ENCODE measurements at regions not wholly inside any gene's neighbourhood (a gene's known extent, or its start where the extent isn't known, plus 50 kb on each side); places are given as distances from the start of the nearest gene placed in this dataset.

GRCh38 chr6:104617591-104617990 is 242.1 kb downstream of the HACE1 start:
- DNase-seq (ENCODE audit: low spot score), result no peak

DNA sequence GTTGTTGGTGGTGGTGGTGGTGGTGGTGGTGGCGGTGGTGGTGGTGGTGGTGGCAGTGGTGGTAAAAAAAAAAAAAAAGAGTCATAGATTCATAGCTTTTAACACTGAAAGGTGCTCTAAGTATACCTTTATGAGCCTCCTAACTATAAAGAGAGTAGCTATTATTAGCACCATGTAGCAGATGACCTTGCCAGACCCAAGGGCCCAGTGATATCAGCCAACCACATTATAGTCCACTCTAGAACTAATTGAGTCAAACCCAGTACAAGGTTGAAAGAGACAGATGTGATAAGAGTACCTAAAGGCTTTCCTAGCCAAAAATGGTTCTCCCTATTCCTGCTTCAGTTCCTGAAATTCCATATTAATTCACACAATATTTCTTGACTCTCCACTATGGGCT is 245.3 kb downstream of the HACE1 start:
- DNase-seq (ENCODE audit: low spot score), result no peak

GRCh38 chr6:104613416-104614001 is 246.2 kb downstream of the HACE1 start:
- DNase-seq (ENCODE audit: low spot score), result no peak

DNA sequence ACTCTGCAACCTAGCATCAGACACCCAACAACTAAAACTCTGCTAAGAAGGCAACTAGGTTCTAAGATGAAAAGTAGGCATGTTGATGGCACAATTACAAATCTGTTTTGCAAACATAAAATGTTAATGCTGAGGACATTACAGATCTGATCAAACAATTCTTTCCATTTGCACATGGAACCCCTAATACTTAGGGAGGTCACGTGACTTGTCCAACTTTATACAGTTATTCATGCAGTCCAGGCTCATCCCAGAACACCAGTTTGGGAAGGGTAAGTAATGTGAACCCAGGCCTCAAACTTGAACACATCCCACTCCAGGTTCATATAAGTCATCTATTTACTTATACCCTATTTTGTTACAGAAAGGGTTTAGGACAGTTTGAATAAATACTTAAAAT is 247.2 kb downstream of the HACE1 start:
- DNase-seq (ENCODE audit: low spot score), result no peak

DNA sequence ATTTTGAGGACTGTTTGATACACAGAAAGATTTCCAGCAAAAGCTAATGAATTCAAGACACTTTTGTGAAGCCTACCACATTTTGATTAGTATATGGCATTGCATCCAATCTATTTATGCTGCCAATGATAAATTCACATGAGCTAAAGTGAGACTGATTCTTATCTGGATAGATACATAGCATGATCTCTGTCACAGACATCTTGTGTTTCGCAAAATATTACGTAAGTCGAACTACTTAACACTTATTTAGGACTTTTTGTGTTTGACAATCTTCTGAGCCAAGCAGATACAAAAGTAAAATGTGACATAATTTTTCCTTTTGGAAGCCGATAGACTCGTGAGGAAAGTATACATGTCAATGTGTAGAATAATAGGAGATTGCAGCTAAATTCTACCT is 251.6 kb downstream of the HACE1 start:
- no peak for DNase-seq (ENCODE audit: low spot score)

DNA sequence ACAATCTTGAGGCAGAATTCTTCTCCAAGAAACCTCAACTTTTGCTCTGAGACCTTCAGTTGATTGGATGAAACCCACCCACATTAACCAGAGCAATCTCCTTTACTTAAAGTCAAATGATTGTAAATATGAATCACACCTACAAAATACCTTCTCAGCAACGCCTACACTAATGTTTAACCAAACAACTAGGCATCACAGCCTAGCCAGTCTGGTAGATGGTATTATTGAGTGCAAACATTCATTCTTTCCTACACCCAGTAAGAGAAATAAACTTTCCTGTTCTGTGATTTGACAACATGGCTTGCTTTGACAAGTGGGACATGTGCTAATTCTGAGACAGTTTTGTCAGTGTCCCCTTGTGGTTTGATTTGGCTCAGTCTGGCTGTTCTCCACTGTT is 252.2 kb downstream of the HACE1 start:
- DNase-seq (ENCODE audit: low spot score), result no peak

- DNase-seq (ENCODE audit: low spot score), result no peak
Measured at GRCh38 chr6:104606361-104606760, 253.4 kb downstream of the HACE1 start.

GRCh38 chr6:104604685-104605084 is 255.0 kb downstream of the HACE1 start:
- DNase-seq (ENCODE audit: low spot score), result no peak

DNA sequence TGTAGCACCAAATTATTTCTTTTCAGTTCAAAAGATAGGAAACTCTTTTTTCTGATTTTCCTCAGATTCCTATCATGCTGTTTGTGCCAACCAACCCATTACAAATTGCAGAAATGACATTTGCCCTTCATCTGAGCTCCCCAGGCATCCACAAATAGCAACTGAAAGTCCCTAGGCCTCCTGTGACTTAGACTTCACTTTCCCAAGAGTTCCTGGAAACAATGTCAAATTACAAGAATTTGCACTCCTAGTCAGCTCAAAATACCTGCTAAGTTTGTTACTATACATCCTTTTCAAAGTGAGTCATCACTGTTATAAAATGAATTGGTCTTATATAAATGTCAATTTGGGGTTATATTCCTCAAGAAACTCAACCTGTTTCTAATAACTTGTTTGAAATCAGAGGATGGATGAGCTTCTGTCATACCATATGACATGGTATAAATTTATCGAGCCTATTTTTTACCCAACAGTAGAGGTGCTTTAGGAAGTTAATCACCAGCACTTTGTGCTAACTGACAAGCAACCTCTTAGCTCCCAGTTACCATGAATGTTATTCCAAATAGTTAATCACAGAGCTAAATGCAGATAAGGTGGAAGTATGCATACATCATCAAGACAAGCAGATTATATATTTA is 256.5 kb downstream of the HACE1 start:
- no peak for DNase-seq (ENCODE audit: low spot score)

DNA sequence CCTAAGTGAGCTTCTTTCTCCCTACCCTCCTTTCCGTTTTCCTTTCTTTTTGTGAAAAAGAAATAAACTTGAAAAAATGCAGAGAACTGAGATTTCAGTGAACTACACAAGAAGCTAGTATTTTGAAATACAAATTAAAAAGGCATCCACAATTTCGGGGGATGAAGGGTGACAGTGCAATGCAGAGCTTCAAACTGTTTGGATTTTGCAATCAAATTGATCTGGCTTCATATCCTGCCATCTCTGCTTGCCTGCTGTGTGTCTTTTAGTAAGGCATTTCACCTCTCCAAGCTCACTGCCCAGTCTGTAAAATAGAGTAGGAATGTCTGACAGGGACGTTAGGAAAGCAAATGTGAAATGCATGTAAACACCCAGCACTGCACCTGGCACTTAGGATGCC is 258.0 kb downstream of the HACE1 start:
- DNase-seq (ENCODE audit: low spot score), result no peak

DNA sequence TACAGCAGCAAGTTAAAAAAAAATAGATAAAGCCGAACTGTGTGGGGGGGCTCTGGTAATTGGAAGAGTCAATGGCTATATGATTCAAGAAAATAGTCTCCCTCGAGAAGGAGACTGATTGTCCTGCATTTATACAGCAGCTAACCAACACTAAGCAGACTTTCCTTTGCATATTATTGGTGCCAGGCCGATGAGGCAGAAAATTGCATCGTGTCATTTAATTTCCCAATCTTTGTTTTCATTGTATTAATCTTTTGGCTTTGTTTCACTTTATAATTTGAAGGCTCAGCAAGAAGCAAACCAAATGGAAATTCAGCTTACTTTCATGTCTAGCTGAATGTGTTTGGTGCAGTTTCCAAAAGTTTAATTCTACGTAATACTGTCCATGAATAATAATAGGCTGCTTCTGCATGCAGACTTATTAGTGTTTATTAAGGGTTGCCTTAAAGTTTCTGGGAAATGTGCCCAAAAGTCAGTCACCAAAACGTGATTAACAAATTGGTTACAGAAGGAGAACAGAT is 258.5 kb downstream of the HACE1 start:
- no peak for DNase-seq (ENCODE audit: low spot score)

GRCh38 chr6:104600639-104600931 is 259.1 kb downstream of the HACE1 start:
- DNase-seq (ENCODE audit: low spot score), result no peak

DNA sequence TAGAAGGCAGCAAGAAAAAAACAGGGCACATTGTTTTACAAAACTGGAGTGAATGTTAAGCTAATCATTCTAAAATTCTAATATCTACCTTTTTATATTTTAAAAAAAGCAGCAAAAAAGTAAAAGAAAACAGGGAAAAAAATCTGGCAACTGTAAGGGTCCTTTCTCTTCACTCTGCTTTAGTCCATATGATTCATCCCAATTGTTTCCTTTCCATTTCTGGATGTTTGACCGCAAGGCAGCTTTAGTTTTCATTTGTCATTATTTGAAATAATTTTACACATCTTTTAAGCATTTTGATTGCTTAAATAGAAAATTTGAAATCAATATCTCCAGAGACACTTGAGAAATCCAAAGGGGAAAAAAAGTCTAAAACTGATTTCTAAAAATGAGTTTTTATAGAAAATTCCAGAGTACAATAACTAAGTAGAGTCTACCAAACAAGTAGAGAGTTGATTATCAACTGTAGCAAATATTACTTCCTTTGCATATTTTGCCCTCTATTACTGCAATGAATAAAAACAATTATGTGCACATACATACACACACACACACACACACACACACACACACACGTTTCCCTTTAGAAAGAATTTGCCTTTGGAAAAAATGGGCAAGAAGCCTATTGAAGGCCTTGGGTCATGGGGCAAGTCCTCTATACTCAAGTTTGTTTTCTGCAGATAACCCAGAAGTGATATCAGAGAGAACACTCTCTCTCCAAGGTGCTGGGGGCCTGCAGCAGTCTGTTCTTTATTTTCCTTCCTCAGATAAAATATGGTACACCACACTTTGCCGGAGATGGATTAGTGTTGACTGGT is 259.7 kb downstream of the HACE1 start:
- DNase-seq (ENCODE audit: low spot score), result no peak

GRCh38 chr6:104597541-104598050 is 262.1 kb downstream of the HACE1 start:
- no peak for DNase-seq (ENCODE audit: low spot score)

DNA sequence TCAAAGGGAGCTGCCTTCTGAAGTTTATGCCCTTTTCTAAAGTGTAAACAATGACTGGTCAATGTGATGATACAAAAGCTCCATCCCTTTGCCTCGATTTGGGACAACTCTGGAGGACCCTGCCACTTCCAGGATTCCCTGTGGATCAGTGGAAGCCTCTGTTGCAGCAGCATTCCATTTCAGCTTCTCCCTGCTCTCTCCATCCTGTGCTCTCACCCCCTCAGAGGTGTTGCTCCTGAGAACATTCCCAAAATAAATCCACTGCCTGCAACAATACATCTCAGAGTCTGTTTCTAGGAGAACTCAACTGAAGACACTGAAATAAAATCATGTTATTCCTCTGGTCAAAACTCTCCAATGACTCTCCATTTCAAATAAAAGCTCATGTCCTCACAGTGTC is 263.6 kb downstream of the HACE1 start:
- no peak for DNase-seq (ENCODE audit: low spot score)

DNA sequence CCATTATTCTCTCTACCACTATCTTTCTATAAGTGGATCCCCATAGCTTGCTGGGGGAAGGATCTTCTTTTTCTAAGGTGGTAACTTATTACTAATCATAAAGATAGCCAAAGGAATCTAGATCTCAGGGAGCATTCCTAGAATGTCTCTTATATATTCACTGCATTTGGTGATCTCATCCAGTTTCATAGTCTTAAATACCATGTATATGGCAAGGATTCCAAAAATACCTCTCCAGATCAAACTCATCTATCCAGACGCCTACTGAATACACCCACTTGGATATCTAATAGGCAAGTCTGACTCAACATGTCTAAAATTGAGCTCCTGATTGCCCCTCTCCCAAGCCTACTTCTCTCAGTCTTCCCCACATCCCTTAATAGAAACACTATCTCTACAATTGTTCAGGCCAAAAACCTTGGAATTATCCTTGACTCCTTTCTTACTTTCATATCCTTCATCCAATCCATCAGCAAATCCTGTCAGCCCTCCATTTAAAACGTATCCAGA is 264.4 kb downstream of the HACE1 start:
- DNase-seq (ENCODE audit: low spot score), result no peak

GRCh38 chr6:104591573-104592334 is 268.0 kb downstream of the HACE1 start:
- DNase-seq (ENCODE audit: low spot score), result no peak

GRCh38 chr6:104589940-104590339 is 269.8 kb downstream of the HACE1 start:
- DNase-seq (ENCODE audit: low spot score), result no peak

GRCh38 chr6:104585646-104586045 is 274.1 kb downstream of the HACE1 start:
- DNase-seq (ENCODE audit: low spot score), result no peak

- no peak for DNase-seq (ENCODE audit: low spot score)
Measured at GRCh38 chr6:104580452-104580851, 279.3 kb downstream of the HACE1 start.

DNA sequence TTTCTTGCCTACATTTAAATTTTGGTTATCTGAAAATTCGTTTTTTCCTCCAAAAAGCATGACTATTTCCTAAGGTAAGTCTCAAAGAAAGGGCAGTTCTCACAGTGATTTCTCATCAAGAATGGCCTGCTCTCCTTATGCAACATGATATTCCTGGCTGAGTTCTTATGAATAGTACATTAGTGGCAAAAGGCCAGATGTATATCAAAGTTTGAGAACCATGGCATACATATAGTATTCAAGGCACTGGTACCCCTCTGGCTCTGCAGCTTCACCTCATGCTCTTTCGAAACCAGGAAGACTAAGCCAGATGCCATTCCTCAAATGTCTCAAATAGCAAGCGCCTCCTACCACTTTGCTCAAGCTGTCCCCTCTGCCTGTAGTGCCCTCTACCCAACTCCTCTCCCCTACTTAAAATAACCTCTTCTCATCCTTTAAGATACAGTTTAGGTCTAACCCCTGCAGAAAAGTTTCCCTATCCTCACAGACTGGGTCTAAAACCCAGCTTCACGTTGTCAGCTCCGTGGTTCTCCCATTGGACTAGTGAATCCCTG is 280.3 kb downstream of the HACE1 start:
- no peak for DNase-seq (ENCODE audit: low spot score)
